MCF 10A (cell line): ENCODE measurements at regions not wholly inside any gene's neighbourhood (a gene's known extent, or its start where the extent isn't known, plus 50 kb on each side); places are given as distances from the start of the nearest gene placed in this dataset.

Experiments
- BruUV-seq: library from RNA; stranded (reverse); fragments of 400-500 nt; replicated peaks from 2 replicates; lab custom pipeline; 2021; lab: Mats Ljungman, UMichigan
- CTCF ChIA-PET: fragments of 300-600 bp; sonication (Branson Sonifier 250); formaldehyde crosslinking; extraction: SDS; loops from one replicate; lab custom pipeline; 2021; ENCODE audit warnings: antibody characterized with exemption, inconsistent platforms; lab: Yijun Ruan, JAX
- POLR2A ChIA-PET: fragments of 300-600, 350-650 bp; sonication (Branson Sonifier 250); formaldehyde crosslinking; extraction: SDS; loops from one replicate; lab custom pipeline; 2020; ENCODE audit warnings: antibody characterized with exemption, inconsistent platforms; lab: Yijun Ruan, JAX
- DNase-seq: peaks from one replicate; pipeline ENCODE4 v3.0.0-alpha.2; 2018; ENCODE audit not compliant: unreplicated experiment
- H3K27ac Mint-ChIP-seq: one replicate; pipeline ENCODE4 v1.8.0; 2022; ENCODE audit warnings: mild to moderate bottlenecking, low read depth, mixed read lengths; ENCODE audit not compliant: unreplicated experiment
- H3K27me3 Mint-ChIP-seq: one replicate; pipeline ENCODE4 v1.8.0; 2022; ENCODE audit warnings: mixed read lengths; ENCODE audit not compliant: insufficient read depth, unreplicated experiment
- H3K36me3 Mint-ChIP-seq: one replicate; pipeline ENCODE4 v1.8.0; 2022; ENCODE audit warnings: mild to moderate bottlenecking, moderate library complexity, mixed read lengths; ENCODE audit not compliant: insufficient read depth, unreplicated experiment
- H3K4me1 Mint-ChIP-seq: one replicate; pipeline ENCODE4 v1.8.0; 2022; ENCODE audit warnings: mixed read lengths; ENCODE audit not compliant: insufficient read depth, unreplicated experiment
- H3K4me3 Mint-ChIP-seq: one replicate; pipeline ENCODE4 v1.8.0; 2022; ENCODE audit warnings: mild to moderate bottlenecking, moderate library complexity, mixed read lengths; ENCODE audit not compliant: unreplicated experiment
- H3K9me3 Mint-ChIP-seq: one replicate; pipeline ENCODE4 v1.8.0; 2022; ENCODE audit warnings: mixed read lengths; ENCODE audit not compliant: unreplicated experiment
- CTCF ChIP-seq: fragments of 200-600 bp; IDR thresholded peaks from one replicate; pipeline ENCODE4 v1.8.0; 2022; ENCODE audit warnings: antibody characterized with exemption, mild to moderate bottlenecking; ENCODE audit not compliant: unreplicated experiment
- intact Hi-C: fragments of 100-400 bp; cut with micrococcal nuclease; formaldehyde crosslinking; loops from 2 replicates; pipeline ENCODE4 v1.14.1; 2022

GRCh38 chr16:72422308-72422897 is 250.4 kb upstream of the PMFBP1 start:
- H3K4me1 Mint-ChIP-seq = no peaks in the 10 kb centered on the region
- H3K27me3 Mint-ChIP-seq = no peaks in the 10 kb centered on the region
- no peak overlapping the region for H3K4me3 Mint-ChIP-seq
- TF ChIP-seq CTCF = no peak
- intact Hi-C loops = no loop called here
- POLR2A ChIA-PET = interaction anchor here (0.6 kb wide), 1 partner anchor 672 kb away, joined by 3 read pairs; no protein-coding TSS in a partner anchor
- H3K9me3 Mint-ChIP-seq = peaks cover 15% of the 10 kb centered on the region
- CTCF ChIA-PET = no interaction called here
- peaks cover 4% of the 10 kb centered on the region for H3K36me3 Mint-ChIP-seq
- BruUV-seq = no TSS peak
- DNase-seq = no peak
- no peak overlapping the region for H3K27ac Mint-ChIP-seq

- peaks cover under 1% of the 10 kb centered on the region for H3K36me3 Mint-ChIP-seq
- ChIA-PET POLR2A (no interaction called here), CTCF (interaction anchor here (0.5 to 1.3 kb wide), 9 partner anchors 8 to 1235 kb away, joined by 3 to 6 read pairs (median 3); no protein-coding TSS in a partner anchor)
- no peak for DNase-seq
- no peaks in the 10 kb centered on the region for H3K27me3 Mint-ChIP-seq
- H3K4me3 Mint-ChIP-seq = no peak overlapping the region
- no peaks in the 10 kb centered on the region for H3K4me1 Mint-ChIP-seq
- no TSS peak for BruUV-seq
- intact Hi-C loops = no loop called here
- H3K27ac Mint-ChIP-seq = no peak overlapping the region
- peaks cover 15% of the 10 kb centered on the region for H3K9me3 Mint-ChIP-seq
- TF ChIP-seq CTCF = no peak
Measured at GRCh38 chr16:72419638-72420037, 247.7 kb upstream of the PMFBP1 start.

DNA sequence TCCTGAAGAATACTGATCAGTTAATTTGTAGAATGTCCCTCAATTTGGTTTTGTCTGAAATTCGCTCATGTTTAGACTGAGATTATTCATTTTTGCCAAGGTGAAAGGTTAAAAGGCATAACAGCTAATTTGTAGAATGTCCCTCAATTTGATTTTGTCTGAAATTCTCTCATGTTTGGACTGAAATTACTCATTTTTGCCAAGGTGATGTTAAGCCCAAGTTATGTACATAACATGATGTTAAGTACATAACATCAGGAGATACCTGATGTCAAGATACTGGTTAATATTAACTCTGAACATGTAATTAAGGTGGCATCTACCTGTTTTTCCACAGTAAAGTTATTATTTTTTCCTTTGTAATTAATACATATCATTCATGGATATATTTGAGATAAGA is 243.4 kb upstream of the PMFBP1 start:
- no TSS peak for BruUV-seq

GRCh38 chr16:72410492-72410891 is 238.5 kb upstream of the PMFBP1 start:
- ChIA-PET CTCF (interaction anchor here (0.6 to 0.7 kb wide), 2 partner anchors 18 to 74 kb away, joined by 3 to 4 read pairs; no protein-coding TSS in a partner anchor), POLR2A (no interaction called here)
- H3K9me3 Mint-ChIP-seq = peaks cover 11% of the 10 kb centered on the region
- intact Hi-C loops = no loop called here
- no peak overlapping the region for H3K4me3 Mint-ChIP-seq
- no peaks in the 10 kb centered on the region for H3K27me3 Mint-ChIP-seq
- no peak for TF ChIP-seq CTCF
- no peak for DNase-seq
- H3K4me1 Mint-ChIP-seq = no peaks in the 10 kb centered on the region
- no TSS peak for BruUV-seq
- no peak overlapping the region for H3K27ac Mint-ChIP-seq
- H3K36me3 Mint-ChIP-seq = no peaks in the 10 kb centered on the region

More for the DNA sequence above, 243.4 kb upstream of the PMFBP1 start:
- H3K9me3 Mint-ChIP-seq = no peaks in the 10 kb centered on the region
- DNase-seq = no peak
- H3K27ac Mint-ChIP-seq = no peak overlapping the region
- H3K4me1 Mint-ChIP-seq = no peaks in the 10 kb centered on the region
- TF ChIP-seq CTCF = no peak
- CTCF ChIA-PET = interaction anchor here (0.6 kb wide), 1 partner anchor 12 kb away, joined by 3 read pairs; no protein-coding TSS in a partner anchor
- intact Hi-C loops = no loop called here
- no peaks in the 10 kb centered on the region for H3K27me3 Mint-ChIP-seq
- H3K4me3 Mint-ChIP-seq = no peak overlapping the region
- POLR2A ChIA-PET = no interaction called here
- H3K36me3 Mint-ChIP-seq = no peaks in the 10 kb centered on the region
